HG02678 (cell line): ENCODE measurements at regions not wholly inside any gene's neighbourhood (a gene's known extent, or its start where the extent isn't known, plus 50 kb on each side); places are given as distances from the start of the nearest gene placed in this dataset.
"Not testable (repeated sequence)": the region's sequence is repeated elsewhere in the genome, so short reads cannot be mapped to it uniquely, and the experiment has no call there.

Experiments
- ATAC-seq: cut with Tn5 transposase; IDR thresholded peaks from one replicate; pipeline ENCODE4 v1.9.1; 2021; ENCODE audit warnings: mild to moderate bottlenecking, moderate library complexity; ENCODE audit not compliant: unreplicated experiment

DNA sequence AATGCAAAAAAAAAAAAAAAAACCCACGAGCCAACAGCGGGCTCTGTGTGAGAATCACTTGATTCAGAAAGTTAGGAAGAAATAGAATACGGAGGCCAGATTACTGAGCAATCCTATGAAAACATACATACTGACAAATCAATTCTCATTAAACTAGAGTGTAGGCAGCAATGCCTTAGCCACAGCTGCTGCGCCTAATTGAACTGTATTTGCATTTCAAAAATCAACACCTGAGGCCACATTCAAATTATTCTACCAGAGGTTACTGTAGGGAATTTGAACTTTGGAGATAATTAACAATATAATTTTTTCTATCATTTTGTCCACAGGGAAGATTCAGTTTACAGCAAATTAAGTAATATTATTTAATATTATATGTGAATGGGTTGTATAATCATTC is 138.4 kb upstream of the PLD5 start:
- ATAC-seq: no peak

DNA sequence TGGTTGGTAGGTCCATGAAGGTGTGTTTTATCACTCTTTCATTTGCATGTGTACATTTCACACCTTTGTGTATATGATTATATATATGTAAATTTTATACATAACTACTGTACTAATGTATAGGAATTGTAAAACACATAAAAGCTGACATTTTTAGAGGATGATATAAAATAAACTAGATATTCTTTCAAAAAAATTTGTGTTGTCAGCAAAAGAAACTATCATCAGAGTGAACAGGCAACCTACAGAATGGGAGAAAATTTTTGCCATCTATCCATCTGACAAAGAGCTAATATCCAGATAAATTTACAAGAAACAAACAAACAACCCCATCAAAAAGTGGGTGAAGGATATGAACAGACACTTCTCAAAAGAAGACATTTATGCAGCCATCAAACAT is 129.3 kb upstream of the PLD5 start:
- not testable (repeated sequence) for ATAC-seq

DNA sequence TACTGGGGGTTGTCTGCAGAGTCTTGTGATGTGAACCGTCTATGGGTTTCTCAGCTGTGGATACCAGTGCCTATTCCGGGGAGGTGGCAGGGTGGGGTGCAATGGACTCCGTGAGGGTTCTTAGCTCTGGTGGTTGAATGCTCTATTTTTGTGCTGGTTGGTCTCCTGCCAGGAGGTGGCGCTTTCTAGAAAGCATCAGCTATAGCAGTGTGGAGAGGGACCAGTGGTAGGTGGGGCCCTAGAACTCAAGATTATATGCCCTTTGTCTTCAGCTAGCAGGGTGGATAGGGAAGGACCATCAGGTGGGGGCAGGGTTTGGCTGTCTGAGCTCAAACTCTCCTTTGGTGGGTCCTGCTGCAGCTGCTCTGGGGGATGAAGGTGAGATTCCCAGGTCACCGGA is 127.3 kb upstream of the PLD5 start:
- ATAC-seq: no peak

DNA sequence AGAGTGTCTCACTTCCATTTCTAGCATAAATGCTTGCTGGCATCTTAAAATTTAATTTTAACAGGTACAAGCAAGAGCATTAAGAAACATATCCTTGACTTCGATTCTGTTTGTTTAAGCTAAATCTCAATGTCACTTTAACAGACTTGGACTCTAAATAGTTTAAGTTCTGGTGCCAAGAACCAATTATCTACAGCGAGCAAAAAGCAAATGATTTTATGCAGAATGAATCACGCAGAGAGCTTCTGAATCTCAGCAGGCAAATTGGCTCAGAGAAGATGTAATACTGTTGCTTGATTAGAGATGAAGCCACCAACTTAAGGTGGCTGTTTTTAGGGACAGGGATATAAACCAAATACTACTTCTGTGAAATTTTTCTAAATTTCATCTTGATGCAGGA is 117.0 kb upstream of the PLD5 start:
- no peak for ATAC-seq

DNA sequence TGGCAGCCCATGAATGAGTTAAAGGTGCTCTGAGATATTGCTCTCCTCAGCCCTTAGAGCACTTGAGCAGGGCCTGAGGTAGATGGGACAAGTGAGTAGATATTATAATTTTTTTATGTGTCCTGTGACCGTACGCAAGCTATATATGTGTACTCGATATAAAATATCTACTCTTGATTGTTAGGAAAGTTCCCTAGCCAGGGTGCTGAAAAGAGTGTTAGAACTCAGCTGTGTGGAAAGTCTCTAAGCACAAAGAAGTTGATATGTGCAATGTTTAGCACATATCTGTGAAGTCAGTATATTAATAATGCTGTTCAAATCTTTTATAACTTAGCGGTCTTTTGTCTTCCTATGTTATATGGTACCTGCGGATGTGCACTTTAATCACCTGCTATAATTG is 114.6 kb upstream of the PLD5 start:
- ATAC-seq: no peak

DNA sequence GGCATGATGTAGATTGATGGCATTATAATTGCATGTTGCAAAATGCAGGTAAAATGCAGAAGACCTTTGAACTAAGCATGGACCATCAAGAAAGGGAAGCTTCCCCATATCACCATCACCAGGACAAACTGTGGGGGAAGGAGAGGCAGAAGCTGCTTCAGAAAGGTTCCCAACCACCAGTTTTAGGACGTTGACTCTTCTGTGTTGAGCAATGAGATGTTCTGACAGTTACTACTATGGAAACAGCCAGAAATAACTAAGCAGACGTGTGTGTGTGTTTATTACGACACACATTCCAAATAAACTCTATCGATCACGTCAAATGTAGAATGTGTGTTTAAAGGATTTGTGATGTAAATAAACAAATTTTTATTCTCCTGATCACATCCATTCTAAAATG is 110.2 kb upstream of the PLD5 start:
- no peak for ATAC-seq

DNA sequence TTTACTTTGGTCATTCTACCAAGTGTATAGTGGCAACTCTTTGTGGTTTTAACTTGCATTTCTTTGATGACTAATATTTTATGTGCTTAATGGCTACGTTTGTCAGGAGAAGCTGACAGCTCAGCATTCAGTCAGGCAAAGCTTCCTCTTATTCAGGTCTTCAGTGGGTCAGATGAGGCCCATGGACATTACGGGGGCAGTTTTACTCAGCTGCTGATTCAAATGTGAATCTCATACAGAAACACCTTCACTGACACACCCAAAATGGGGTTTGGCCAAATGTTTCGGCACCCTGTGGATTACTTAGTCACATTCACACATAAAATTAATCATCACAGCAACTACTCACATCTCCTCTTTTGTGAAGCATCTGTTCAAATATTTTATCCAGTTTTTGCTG is 104.9 kb upstream of the PLD5 start:
- ATAC-seq: no peak

DNA sequence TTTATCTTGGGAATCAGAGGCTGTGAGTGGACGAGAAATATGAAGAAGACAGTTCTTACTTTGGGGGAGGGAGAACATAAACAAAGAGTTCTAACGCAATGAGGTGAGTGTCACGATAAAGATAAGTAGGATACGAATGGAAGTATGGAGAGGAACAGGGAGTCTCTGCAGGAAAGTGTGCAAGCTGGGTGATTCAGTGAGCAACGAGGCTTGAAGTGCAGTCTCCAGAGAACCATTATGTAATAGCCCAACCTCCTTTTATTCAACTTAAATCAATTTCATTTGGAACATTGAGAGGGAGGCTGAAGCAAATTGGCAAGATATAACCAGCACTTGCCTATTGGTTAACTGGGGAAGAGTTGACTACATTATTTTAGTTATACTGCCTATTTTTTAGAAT is 99.3 kb upstream of the PLD5 start:
- ATAC-seq: no peak

DNA sequence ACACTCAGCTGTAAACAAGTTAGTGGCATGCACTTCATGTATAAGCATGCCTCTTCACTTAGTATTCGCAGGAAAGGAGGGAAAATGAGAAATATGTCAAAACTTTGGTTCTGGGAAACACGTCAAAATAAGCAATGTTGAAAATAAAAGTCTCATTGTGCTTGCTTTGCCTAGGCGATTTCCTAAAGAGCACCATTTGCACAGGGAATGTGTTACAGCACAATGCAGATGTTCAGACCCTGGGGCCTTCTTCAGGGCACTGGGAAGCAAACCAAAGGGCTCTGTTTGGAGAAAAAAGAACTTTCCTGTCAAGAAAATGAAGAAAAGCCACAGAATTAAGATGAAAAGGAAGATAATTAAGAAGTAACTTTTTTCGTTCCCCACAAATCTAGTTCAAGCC is 98.6 kb upstream of the PLD5 start:
- ATAC-seq: no peak

DNA sequence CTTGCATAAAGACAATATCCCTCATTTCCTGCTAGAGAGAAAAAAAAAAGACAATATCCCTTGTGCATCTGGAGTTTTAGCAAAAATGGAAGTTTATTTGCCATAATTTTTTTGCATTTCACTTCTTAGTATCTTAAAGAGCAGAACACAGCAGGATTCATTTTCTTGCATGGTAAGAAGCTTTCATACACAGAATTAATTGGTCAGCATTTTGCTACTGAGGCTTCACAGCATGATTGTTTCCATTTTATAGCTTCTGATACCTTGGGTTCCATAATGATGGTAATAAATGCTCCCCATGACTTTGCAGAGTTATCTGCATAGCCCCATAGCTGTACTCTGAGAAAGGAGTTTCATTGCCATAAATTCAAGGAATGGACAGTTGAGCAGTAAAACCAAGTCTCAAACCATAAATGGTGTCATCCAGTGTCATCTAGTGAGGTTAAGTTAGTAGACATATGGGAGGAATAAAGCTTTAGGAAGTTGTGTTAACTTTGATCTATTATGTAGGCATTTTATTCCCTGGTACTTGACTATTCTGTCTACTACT is 88.8 kb upstream of the PLD5 start:
- ATAC-seq: no peak

DNA sequence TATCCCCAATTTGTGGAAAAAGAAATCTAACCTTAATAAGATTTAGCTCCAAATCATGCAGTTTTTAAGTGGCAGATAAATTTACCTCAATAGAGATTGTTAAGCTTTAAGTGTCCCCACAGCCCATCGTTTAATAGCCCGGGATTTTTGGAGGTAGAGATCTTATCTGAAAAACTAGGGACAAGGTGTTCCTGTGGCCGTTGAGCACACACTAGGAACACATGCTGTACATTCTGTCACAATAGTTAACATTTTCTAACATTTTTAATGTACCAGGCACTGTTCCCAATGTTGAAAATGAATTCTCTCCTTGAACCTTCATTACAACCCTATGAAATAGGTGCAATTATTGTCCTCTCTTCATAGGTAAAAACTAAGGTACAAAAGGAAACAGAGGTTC is 85.7 kb upstream of the PLD5 start:
- no peak for ATAC-seq

DNA sequence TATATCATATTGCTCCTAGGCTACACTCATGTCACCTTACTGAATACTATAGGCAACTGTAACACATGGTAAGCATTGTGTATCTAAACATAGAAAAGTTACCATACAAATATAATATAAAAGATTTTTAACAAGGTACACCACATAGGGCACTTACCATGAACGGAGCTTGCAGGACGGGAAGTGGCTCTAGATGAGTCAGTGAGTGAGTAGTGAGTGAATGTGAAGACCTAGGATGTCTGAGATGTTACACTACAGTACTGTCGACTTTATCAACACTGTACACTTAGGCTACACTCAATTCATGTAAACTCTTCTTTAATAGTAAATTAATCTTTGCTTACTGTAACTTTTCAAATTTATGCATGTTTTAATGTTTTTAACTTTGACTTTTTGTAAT is 81.0 kb upstream of the PLD5 start:
- no peak for ATAC-seq

DNA sequence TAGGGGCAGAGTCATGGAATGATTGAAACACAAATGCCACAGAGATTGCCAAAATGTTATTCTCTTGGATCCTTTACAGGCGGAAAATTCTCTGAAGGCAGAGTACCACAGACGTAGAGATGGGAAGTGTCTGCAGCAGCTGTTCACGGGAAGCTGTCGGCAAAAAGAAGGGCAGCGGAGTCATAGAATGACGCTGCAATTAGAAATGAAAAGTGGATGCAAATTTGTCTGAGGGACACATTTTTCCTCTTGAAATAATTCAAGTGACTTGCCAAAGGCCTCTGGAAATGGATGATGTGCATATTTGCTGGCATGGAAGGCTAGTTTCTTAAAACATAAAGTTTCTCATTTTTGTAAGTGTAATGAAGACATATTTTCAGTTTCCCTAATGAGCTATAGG is 77.5 kb upstream of the PLD5 start:
- ATAC-seq: no peak

DNA sequence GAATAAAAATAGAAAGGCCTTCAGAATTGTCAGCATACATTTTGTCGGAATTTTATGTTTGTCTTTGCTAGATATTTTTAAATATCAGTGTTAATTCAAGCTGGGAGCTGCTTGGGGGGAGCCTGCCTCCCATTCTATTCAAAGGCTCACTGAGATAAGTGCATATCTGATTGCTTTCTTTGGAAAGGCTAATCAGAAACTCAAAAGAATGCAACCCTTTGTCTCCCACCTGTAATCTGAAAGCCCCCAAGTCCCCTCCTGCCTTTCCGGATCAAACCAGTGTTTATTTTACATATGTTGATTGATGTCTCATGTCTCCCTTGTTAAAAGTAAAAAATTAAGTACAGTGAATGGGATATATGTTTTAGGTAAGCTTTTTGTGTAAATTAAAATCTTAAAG is 69.3 kb upstream of the PLD5 start:
- ATAC-seq: not testable (repeated sequence)

DNA sequence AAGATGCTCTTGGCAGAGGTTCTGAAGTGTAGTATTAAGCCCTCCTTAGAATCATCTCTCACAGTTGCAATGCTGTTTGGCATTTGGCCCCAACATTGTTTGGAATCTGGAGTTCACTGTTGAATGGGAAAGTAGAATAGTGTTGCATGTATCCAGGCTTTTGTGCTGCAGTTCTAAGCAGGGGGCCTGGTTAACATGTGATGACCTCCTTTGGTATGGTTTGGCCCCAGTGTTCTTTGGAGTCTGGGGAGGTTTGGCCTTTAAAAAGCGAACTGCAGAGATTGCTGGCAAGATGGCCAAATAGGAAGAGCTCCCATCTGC is 61.8 kb upstream of the PLD5 start:
- no peak for ATAC-seq

DNA sequence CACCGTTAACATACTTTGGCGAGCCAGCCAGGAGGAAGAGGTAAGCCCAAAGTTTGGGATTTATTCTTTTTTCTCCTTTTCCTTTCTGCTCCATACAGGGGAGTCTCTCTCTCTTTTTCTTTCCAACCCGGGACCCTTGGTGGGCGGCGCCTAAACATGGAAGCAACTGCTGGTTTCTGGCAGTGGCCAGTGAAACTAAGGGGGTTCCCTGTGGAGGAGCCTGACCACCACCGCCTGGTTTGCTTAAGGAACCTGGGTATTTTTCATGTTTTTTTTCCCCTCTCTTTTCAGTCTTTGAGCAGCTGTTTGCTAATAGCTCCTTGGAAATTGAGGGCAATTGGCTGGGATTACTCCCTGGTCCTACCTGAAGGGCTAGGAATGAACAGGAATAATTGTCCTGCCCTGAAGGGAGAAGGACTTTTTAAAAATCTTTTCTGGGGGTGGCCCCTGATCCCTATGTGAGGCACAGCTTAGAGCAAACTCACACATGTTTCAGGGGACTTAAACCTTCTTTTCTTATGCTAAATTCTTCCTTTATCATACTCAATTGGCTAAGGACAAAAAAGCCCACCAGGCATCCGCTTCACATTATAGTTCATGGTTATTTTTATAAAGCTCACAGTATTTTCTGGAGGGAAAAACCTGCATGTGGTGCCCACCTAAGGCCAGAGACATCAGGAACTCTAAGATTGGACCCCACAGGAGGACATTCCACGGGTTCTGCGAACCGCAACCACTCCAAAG is 61.3 kb upstream of the PLD5 start:
- no peak for ATAC-seq

DNA sequence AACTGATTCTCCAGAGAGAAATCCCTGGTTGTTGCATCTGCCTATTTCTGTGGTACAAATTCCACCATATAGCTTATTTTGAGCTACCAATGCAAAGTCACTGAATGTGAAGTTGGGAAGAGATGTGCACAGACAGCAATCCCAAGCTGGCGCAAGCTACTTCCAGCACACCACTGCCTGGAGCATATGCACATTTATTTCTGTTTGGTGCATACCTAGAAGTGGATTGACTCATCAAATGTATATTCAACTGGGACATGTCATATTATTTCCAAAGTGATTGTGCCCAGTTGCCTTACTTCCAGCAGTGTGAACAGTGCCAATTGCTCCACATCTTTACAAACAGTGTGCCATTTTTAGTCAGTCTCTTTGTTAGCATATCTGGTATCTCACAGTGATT is 58.2 kb upstream of the PLD5 start:
- ATAC-seq: no peak

DNA sequence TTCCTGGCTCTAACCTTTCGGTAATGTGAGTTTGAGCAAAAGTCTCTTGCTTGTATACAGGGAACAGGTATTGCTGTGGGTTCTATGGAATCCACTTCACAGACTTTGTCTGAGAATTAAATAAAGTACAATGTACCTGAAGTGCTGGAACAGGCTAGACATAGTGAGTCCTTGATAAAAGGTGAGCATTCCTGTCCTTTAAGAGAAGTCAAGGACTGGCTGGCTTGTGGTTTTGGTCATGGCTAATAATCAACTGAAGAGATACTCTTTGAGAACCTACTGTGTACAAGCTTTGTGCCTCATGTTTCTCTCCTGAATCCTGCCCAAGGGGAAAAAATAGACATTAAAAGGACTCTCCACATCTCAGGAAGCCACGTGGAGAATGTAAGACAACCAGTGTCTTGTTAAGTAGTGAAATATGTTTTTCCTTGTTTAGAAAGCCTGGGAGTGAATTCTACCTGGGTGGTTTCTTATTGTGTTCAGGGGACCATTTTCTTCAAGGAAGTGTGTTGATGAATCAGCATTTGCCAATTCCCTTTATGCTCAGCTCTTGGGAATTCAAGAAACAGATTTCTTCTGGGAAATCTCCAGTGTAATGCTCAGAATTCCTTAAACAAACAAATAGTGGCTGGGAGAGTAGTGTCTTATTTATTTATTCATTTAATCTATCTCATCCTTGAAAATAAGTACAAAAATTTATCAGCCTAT is 55.2 kb upstream of the PLD5 start:
- ATAC-seq: no peak
